Tibial nerve (tissue), 4 donors: ENCODE measurements at regions not wholly inside any gene's neighbourhood (a gene's known extent, or its start where the extent isn't known, plus 50 kb on each side); places are given as distances from the start of the nearest gene placed in this dataset.

Source experiments
- DNase-seq, 2 donors: peaks; one replicate each; pipeline ENCODE4 v3.0.0-alpha.2; 2019; ENCODE audit warnings: low spot score in 2 of 2
- H3K27ac ChIP-seq, 4 donors: fragments of 200-600 bp; sonication (generic) in 3 of 4; one replicate each; pipeline ENCODE4 v1.5.1; 2017 to 2019; ENCODE audit warnings: mild to moderate bottlenecking in 1 of 4
- H3K27me3 ChIP-seq, 2 donors: fragments of 200-600 bp; sonication (generic) in 1 of 2; one replicate each; pipeline versions ENCODE4 v1.5.1 to v1.6.0; 2017 to 2019
- H3K36me3 ChIP-seq, 3 donors: fragments of 200-600 bp; sonication (generic); one replicate each; pipeline ENCODE4 v1.5.1; 2018 to 2019
- H3K4me1 ChIP-seq, 4 donors: fragments of 200-600 bp; sonication (generic) in 3 of 4; one replicate each; pipeline ENCODE4 v1.5.1; 2017 to 2019
- H3K4me3 ChIP-seq, 4 donors: fragments of 200-600 bp; sonication (generic) in 3 of 4; one replicate each; pipeline ENCODE4 v1.5.1; 2017 to 2019; ENCODE audit warnings: mild to moderate bottlenecking in 1 of 4, moderate library complexity in 1 of 4
- H3K9me3 ChIP-seq, 4 donors: fragments of 200-600 bp; sonication (generic) in 3 of 4; one replicate each; pipeline ENCODE4 v1.5.1; 2017 to 2019
- CTCF ChIP-seq, 5 experiments: fragments of 200-600 bp in 3 of 5; fragments of 450-650 bp in 2 of 5; sonication (generic) in 3 of 5; IDR thresholded peaks; one replicate each; pipeline ENCODE4 v1.5.1; 2016 to 2019; ENCODE audit warnings: antibody characterized with exemption in 5 of 5, mild to moderate bottlenecking in 3 of 5, moderate library complexity in 2 of 5
- EP300 ChIP-seq, 2 donors: sonication (generic); formaldehyde crosslinking; IDR thresholded peaks; one replicate each; pipeline ENCODE4 v1.6.1; 2017; ENCODE audit warnings: antibody characterized with exemption in 2 of 2, mild to moderate bottlenecking in 1 of 2
- POLR2A ChIP-seq, 2 donors: fragments of 450-650 bp; IDR thresholded peaks; one replicate each; pipeline ENCODE4 v1.6.1; 2017; ENCODE audit warnings: antibody characterized with exemption in 2 of 2, mild to moderate bottlenecking in 2 of 2, moderate library complexity in 2 of 2
- WGBS, 2 donors: methylation state at CpG; one replicate each; pipeline ENCODE4 v1.1.5; 2018; 5-methylcytosine and 5-hydroxymethylcytosine counted together

- Histone ChIP-seq H3K4me1 (peaks cover 0 to 5% (median 0%) of the 10 kb centered on the region in 4 donors), H3K27ac (no peak overlapping the region), H3K36me3 (no peaks in the 10 kb centered on the region), H3K27me3 (peaks cover 0 to 9% of the 10 kb centered on the region in 2 donors), H3K9me3 (peaks cover 0 to 4% (median 0%) of the 10 kb centered on the region in 4 donors), H3K4me3 (no peak overlapping the region)
- TF ChIP-seq EP300 (IDR thresholded peaks at IDR 0.05) (no peak), CTCF (IDR thresholded peaks at IDR 0.05) (no peak), POLR2A (IDR thresholded peaks at IDR 0.05) (no peak)
- WGBS, 2 donors = 43 to 53% methylated on average over 4 of the region's 4 CpGs
- DNase-seq = peak in 1 of 2 donors; percentile 11
These were observed 126.2 kb upstream of the ETS2 start for GRCh38 chr21:38679534-38679933.

GRCh38 chr21:38680401-38680800 lies 125.3 kb upstream of the ETS2 start:
- Histone ChIP-seq H3K27ac (no peak overlapping the region), H3K36me3 (no peaks in the 10 kb centered on the region), H3K9me3 (peaks cover 0 to 4% (median 0%) of the 10 kb centered on the region in 4 donors), H3K4me3 (no peak overlapping the region), H3K4me1 (peaks cover 0 to 5% (median 0%) of the 10 kb centered on the region in 4 donors), H3K27me3 (peaks cover 0 to 7% of the 10 kb centered on the region in 2 donors)
- DNase-seq = no peak
- TF ChIP-seq POLR2A (IDR thresholded peaks at IDR 0.05) (no peak), CTCF (IDR thresholded peaks at IDR 0.05) (no peak), EP300 (IDR thresholded peaks at IDR 0.05) (no peak)
- WGBS, 2 donors = 77 to 79% methylated on average over 3 of the region's 3 CpGs

GRCh38 chr21:38683222-38683621 lies 122.5 kb upstream of the ETS2 start:
- Histone ChIP-seq H3K9me3 (peaks cover 0 to 4% (median 0%) of the 10 kb centered on the region in 4 donors), H3K4me1 (peaks cover 0 to 5% (median 0%) of the 10 kb centered on the region in 4 donors), H3K27ac (no peak overlapping the region), H3K4me3 (no peak overlapping the region), H3K36me3 (no peaks in the 10 kb centered on the region), H3K27me3 (no peaks in the 10 kb centered on the region)
- DNase-seq = no peak
- WGBS, 2 donors = 83 to 90% methylated on average over 4 of the region's 4 CpGs
- TF ChIP-seq EP300 (IDR thresholded peaks at IDR 0.05) = no peak
- TF ChIP-seq CTCF (IDR thresholded peaks at IDR 0.05) = no peak
- no peak for TF ChIP-seq POLR2A (IDR thresholded peaks at IDR 0.05)

- no peaks in the 10 kb centered on the region for H3K4me1 ChIP-seq
- DNase-seq = no peak
- TF ChIP-seq EP300 (IDR thresholded peaks at IDR 0.05) (no peak), POLR2A (IDR thresholded peaks at IDR 0.05) (no peak), CTCF (IDR thresholded peaks at IDR 0.05) (no peak)
- H3K4me3 ChIP-seq = no peak overlapping the region
- H3K27ac ChIP-seq = no peak overlapping the region
- H3K27me3 ChIP-seq = no peaks in the 10 kb centered on the region
- 68 to 72% methylated on average over 5 of the region's 5 CpGs for WGBS, 2 donors
- no peaks in the 10 kb centered on the region for H3K36me3 ChIP-seq
- H3K9me3 ChIP-seq = peaks cover 0 to 10% (median 0%) of the 10 kb centered on the region in 4 donors
These were observed 117.7 kb upstream of the ETS2 start for GRCh38 chr21:38688068-38688467.

- TF ChIP-seq POLR2A (IDR thresholded peaks at IDR 0.05) = no peak
- no peak for TF ChIP-seq CTCF (IDR thresholded peaks at IDR 0.05)
- no peak for TF ChIP-seq EP300 (IDR thresholded peaks at IDR 0.05)
- peaks cover 0 to 10% (median 0%) of the 10 kb centered on the region in 4 donors for H3K9me3 ChIP-seq
- H3K36me3 ChIP-seq = no peaks in the 10 kb centered on the region
- no peak overlapping the region for H3K27ac ChIP-seq
- no peak for DNase-seq
- no peaks in the 10 kb centered on the region for H3K27me3 ChIP-seq
- no peaks in the 10 kb centered on the region for H3K4me1 ChIP-seq
- H3K4me3 ChIP-seq = no peak overlapping the region
These were observed 114.1 kb upstream of the ETS2 start for GRCh38 chr21:38691631-38692030.
